ENCODE measurements at regions not wholly inside any gene's neighbourhood (a gene's known extent, or its start where the extent isn't known, plus 50 kb on each side); places are given as distances from the start of the nearest gene placed in this dataset.

DNA sequence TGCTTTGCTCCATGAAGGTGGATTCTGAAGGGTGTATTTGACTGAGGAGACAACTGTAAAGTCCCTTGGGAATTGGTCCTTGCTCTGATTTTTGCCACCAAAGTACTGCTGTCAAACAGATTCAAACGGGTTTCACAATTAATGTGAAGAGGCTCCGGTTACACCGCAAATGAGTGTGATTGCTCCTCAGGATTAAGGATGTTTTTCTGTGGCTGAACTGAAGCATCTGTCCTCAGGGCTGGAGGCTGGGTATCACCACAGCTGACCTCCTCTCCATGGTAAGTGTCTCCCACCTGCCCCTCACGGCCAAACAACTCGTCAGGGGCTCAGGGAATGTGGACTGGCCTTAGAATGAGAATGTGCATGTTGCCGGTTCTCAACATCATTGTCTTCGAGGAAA is 130.4 kb upstream of the NDUFV2 start:
- Histone ChIP-seq H3K27ac (ENCODE audit: low read length, poor library complexity, severe bottlenecking) (no peak overlapping the region), H3K27me3 (ENCODE audit: control insufficient read depth in 1 of 2, insufficient read depth in 1 of 2, low read length in 2 of 2) (no peaks in the 10 kb centered on the region), H2BK15ac (ENCODE audit: low read depth, poor library complexity, severe bottlenecking) (no peak overlapping the region), H3K9me3 (ENCODE audit: control insufficient read depth, low read length) (peaks cover 13% of the 10 kb centered on the region), H3K23ac (ENCODE audit: low read length in 2 of 2) (no peak overlapping the region), H3K14ac (ENCODE audit: low read length in 2 of 2) (no peak overlapping the region), H4K91ac (ENCODE audit: low read length) (no peak overlapping the region), H3K4me3 (ENCODE audit: insufficient read depth in 1 of 2, low read depth in 1 of 2, low read length in 2 of 2) (no peak overlapping the region), H4K8ac (ENCODE audit: low read length) (no peak overlapping the region), H3K36me3 (ENCODE audit: control insufficient read depth in 1 of 2, insufficient read depth in 2 of 2, low read depth in 1 of 2, low read length in 2 of 2) (no peaks in the 10 kb centered on the region), H2AFZ (ENCODE audit: low read depth, low read length) (no peak overlapping the region), H2BK12ac (ENCODE audit: low read length in 2 of 2) (no peak overlapping the region), H2AK5ac (ENCODE audit: low read length, severe bottlenecking) (no peak overlapping the region), H3K4me2 (ENCODE audit: low read length, poor library complexity, severe bottlenecking) (no peak overlapping the region), H3K18ac (ENCODE audit: low read depth in 1 of 2, low read length in 2 of 2) (no peak overlapping the region), H2BK120ac (ENCODE audit: low read depth, low read length) (no peak overlapping the region), H3K9ac (ENCODE audit: low read length) (no peak overlapping the region), H3K79me1 (replicated peaks; ENCODE audit: low read length, poor library complexity, severe bottlenecking) (no peaks in the 10 kb centered on the region), H3K4me1 (ENCODE audit: control insufficient read depth, insufficient read depth, low read depth, low read length) (no peaks in the 10 kb centered on the region), H2BK5ac (ENCODE audit: low read depth, low read length, poor library complexity, severe bottlenecking) (no peak overlapping the region), H3K4ac (ENCODE audit: low read depth in 1 of 2, low read length in 2 of 2) (no peak overlapping the region)
- WGBS: 93% methylated on average over 7 of the region's 7 CpGs
- no peak for DNase-seq

GRCh38 chr18:8974279-8974678 is 128.2 kb upstream of the NDUFV2 start:
- Histone ChIP-seq H3K23ac (ENCODE audit: low read length in 2 of 2) (no peak overlapping the region), H3K18ac (ENCODE audit: low read depth in 1 of 2, low read length in 2 of 2) (no peak overlapping the region), H3K27ac (ENCODE audit: low read length, poor library complexity, severe bottlenecking) (no peak overlapping the region), H3K79me1 (replicated peaks; ENCODE audit: low read length, poor library complexity, severe bottlenecking) (no peaks in the 10 kb centered on the region), H2BK12ac (ENCODE audit: low read length in 2 of 2) (no peak overlapping the region), H3K4me1 (ENCODE audit: control insufficient read depth, insufficient read depth, low read depth, low read length) (peaks cover 2% of the 10 kb centered on the region), H4K8ac (ENCODE audit: low read length) (no peak overlapping the region), H4K91ac (ENCODE audit: low read length) (no peak overlapping the region), H3K4me3 (ENCODE audit: insufficient read depth in 1 of 2, low read depth in 1 of 2, low read length in 2 of 2) (no peak overlapping the region), H3K4ac (ENCODE audit: low read depth in 1 of 2, low read length in 2 of 2) (no peak overlapping the region), H3K9me3 (ENCODE audit: control insufficient read depth, low read length) (peaks cover 13% of the 10 kb centered on the region), H2BK120ac (ENCODE audit: low read depth, low read length) (no peak overlapping the region), H2AFZ (ENCODE audit: low read depth, low read length) (no peak overlapping the region), H2BK15ac (ENCODE audit: low read depth, poor library complexity, severe bottlenecking) (no peak overlapping the region), H3K4me2 (ENCODE audit: low read length, poor library complexity, severe bottlenecking) (no peak overlapping the region), H3K9ac (ENCODE audit: low read length) (no peak overlapping the region), H2BK5ac (ENCODE audit: low read depth, low read length, poor library complexity, severe bottlenecking) (no peak overlapping the region), H3K14ac (ENCODE audit: low read length in 2 of 2) (no peak overlapping the region), H3K27me3 (ENCODE audit: control insufficient read depth in 1 of 2, insufficient read depth in 1 of 2, low read length in 2 of 2) (no peaks in the 10 kb centered on the region), H2AK5ac (ENCODE audit: low read length, severe bottlenecking) (no peak overlapping the region), H3K36me3 (ENCODE audit: control insufficient read depth in 1 of 2, insufficient read depth in 2 of 2, low read depth in 1 of 2, low read length in 2 of 2) (no peaks in the 10 kb centered on the region)
- 86% methylated on average over 4 of the region's 4 CpGs for WGBS
- no peak for DNase-seq

- H2BK5ac ChIP-seq (ENCODE audit: low read depth, low read length, poor library complexity, severe bottlenecking): no peak overlapping the region
- no peak overlapping the region for H2AK5ac ChIP-seq (ENCODE audit: low read length, severe bottlenecking)
- no peaks in the 10 kb centered on the region for H3K36me3 ChIP-seq (ENCODE audit: control insufficient read depth in 1 of 2, insufficient read depth in 2 of 2, low read depth in 1 of 2, low read length in 2 of 2)
- H3K18ac ChIP-seq (ENCODE audit: low read depth in 1 of 2, low read length in 2 of 2): no peak overlapping the region
- no peak overlapping the region for H3K14ac ChIP-seq (ENCODE audit: low read length in 2 of 2)
- H3K4me1 ChIP-seq (ENCODE audit: control insufficient read depth, insufficient read depth, low read depth, low read length): peaks cover 2% of the 10 kb centered on the region
- H2BK12ac ChIP-seq (ENCODE audit: low read length in 2 of 2): no peak overlapping the region
- H2BK15ac ChIP-seq (ENCODE audit: low read depth, poor library complexity, severe bottlenecking): no peak overlapping the region
- H3K4me3 ChIP-seq (ENCODE audit: insufficient read depth in 1 of 2, low read depth in 1 of 2, low read length in 2 of 2): no peak overlapping the region
- no peak overlapping the region for H2BK120ac ChIP-seq (ENCODE audit: low read depth, low read length)
- no peak overlapping the region for H2AFZ ChIP-seq (ENCODE audit: low read depth, low read length)
- H3K27ac ChIP-seq (ENCODE audit: low read length, poor library complexity, severe bottlenecking): no peak overlapping the region
- no peaks in the 10 kb centered on the region for H3K79me1 ChIP-seq (replicated peaks; ENCODE audit: low read length, poor library complexity, severe bottlenecking)
- no peaks in the 10 kb centered on the region for H3K27me3 ChIP-seq (ENCODE audit: control insufficient read depth in 1 of 2, insufficient read depth in 1 of 2, low read length in 2 of 2)
- peaks cover 13% of the 10 kb centered on the region for H3K9me3 ChIP-seq (ENCODE audit: control insufficient read depth, low read length)
- DNase-seq: no peak
- H3K4me2 ChIP-seq (ENCODE audit: low read length, poor library complexity, severe bottlenecking): no peak overlapping the region
- H4K8ac ChIP-seq (ENCODE audit: low read length): no peak overlapping the region
- 100% methylated on average over 1 of the region's 2 CpGs for WGBS
- H3K23ac ChIP-seq (ENCODE audit: low read length in 2 of 2): no peak overlapping the region
- H4K91ac ChIP-seq (ENCODE audit: low read length): no peak overlapping the region
- H3K9ac ChIP-seq (ENCODE audit: low read length): no peak overlapping the region
- H3K4ac ChIP-seq (ENCODE audit: low read depth in 1 of 2, low read length in 2 of 2): no peak overlapping the region
Observed at GRCh38 chr18:8974696-8975095, 127.8 kb upstream of the NDUFV2 start.

GRCh38 chr18:8975624-8976023 is 126.9 kb upstream of the NDUFV2 start:
- Histone ChIP-seq H3K4me1 (ENCODE audit: control insufficient read depth, insufficient read depth, low read depth, low read length) (peaks cover 3% of the 10 kb centered on the region), H3K4me3 (ENCODE audit: insufficient read depth in 1 of 2, low read depth in 1 of 2, low read length in 2 of 2) (no peak overlapping the region), H3K9me3 (ENCODE audit: control insufficient read depth, low read length) (peaks cover 13% of the 10 kb centered on the region), H3K36me3 (ENCODE audit: control insufficient read depth in 1 of 2, insufficient read depth in 2 of 2, low read depth in 1 of 2, low read length in 2 of 2) (no peaks in the 10 kb centered on the region), H2AK5ac (ENCODE audit: low read length, severe bottlenecking) (no peak overlapping the region), H2BK120ac (ENCODE audit: low read depth, low read length) (no peak overlapping the region), H3K14ac (ENCODE audit: low read length in 2 of 2) (no peak overlapping the region), H4K91ac (ENCODE audit: low read length) (no peak overlapping the region), H3K9ac (ENCODE audit: low read length) (no peak overlapping the region), H2BK5ac (ENCODE audit: low read depth, low read length, poor library complexity, severe bottlenecking) (no peak overlapping the region), H3K79me1 (replicated peaks; ENCODE audit: low read length, poor library complexity, severe bottlenecking) (no peaks in the 10 kb centered on the region), H3K27me3 (ENCODE audit: control insufficient read depth in 1 of 2, insufficient read depth in 1 of 2, low read length in 2 of 2) (no peaks in the 10 kb centered on the region), H3K27ac (ENCODE audit: low read length, poor library complexity, severe bottlenecking) (no peak overlapping the region), H3K18ac (ENCODE audit: low read depth in 1 of 2, low read length in 2 of 2) (no peak overlapping the region), H2BK12ac (ENCODE audit: low read length in 2 of 2) (no peak overlapping the region), H2AFZ (ENCODE audit: low read depth, low read length) (no peak overlapping the region), H4K8ac (ENCODE audit: low read length) (no peak overlapping the region), H3K4ac (ENCODE audit: low read depth in 1 of 2, low read length in 2 of 2) (no peak overlapping the region), H3K4me2 (ENCODE audit: low read length, poor library complexity, severe bottlenecking) (no peak overlapping the region), H3K23ac (ENCODE audit: low read length in 2 of 2) (no peak overlapping the region), H2BK15ac (ENCODE audit: low read depth, poor library complexity, severe bottlenecking) (no peak overlapping the region)
- DNase-seq: no peak
- 77% methylated on average over 6 of the region's 7 CpGs for WGBS
